Pancreas (tissue), 10 donors: ENCODE measurements at regions not wholly inside any gene's neighbourhood (a gene's known extent, or its start where the extent isn't known, plus 50 kb on each side); places are given as distances from the start of the nearest gene placed in this dataset.

Source experiments
- ATAC-seq, 4 donors: fragments of 200-7000 bp; cut with Tn5 transposase; one replicate each; pipeline versions ENCODE4 v1.8.0 to v1.9.1; 2020; ENCODE audit warnings: mild to moderate bottlenecking in 4 of 4, moderate library complexity in 4 of 4
- DNase-seq, 6 donors: peaks; one replicate each; pipeline ENCODE4 v3.0.0-alpha.2; 2020
- FAIRE-seq: peaks from 2 replicates; lab custom pipeline; 2012; peaks lifted over from hg19 to GRCh38; lab: Jason Lieb, UNC
- H3K27ac ChIP-seq, 4 donors: fragments of 200-600 bp; sonication (generic); 1 replicate in 3 of 4; 2 replicates in 1 of 4; pipeline versions ENCODE4 v1.5.0 to v1.8.0; 2020
- H3K27me3 ChIP-seq, 4 donors: fragments of 200-600 bp; one replicate each; pipeline ENCODE4 v1.8.0; 2021
- H3K36me3 ChIP-seq, 3 donors: fragments of 200-600 bp; sonication (generic) in 1 of 3; one replicate each; pipeline versions ENCODE4 v1.5.0 to v1.8.0; 2020 to 2021
- H3K4me1 ChIP-seq, 3 donors: fragments of 200-600 bp; one replicate each; pipeline ENCODE4 v1.8.0; 2021
- H3K4me3 ChIP-seq, 4 donors: fragments of 200-600 bp; sonication (generic) in 2 of 4; one replicate each; pipeline versions ENCODE4 v1.5.0 to v1.8.0; 2020 to 2021
- H3K9me3 ChIP-seq, 4 donors: fragments of 200-600 bp; one replicate each; pipeline ENCODE4 v1.8.0; 2021
- WGBS, 2 donors: extraction: QIAGEN DNeasy Blood & Tissue Kit; methylation state at CpG; one replicate each; pipeline ENCODE4 v1.1.7; 2013; 5-methylcytosine and 5-hydroxymethylcytosine counted together
- intact Hi-C, 3 donors: fragments of 100-400 bp; cut with DNase I; formaldehyde crosslinking; loops; one replicate each; pipeline versions ENCODE4 v1.11.1 to v1.14.2; 2022
- TF ChIP-seq, protein P1 (sequence below), 4 donors: fragments of 200-600 bp; sonication (generic) in 3 of 4; IDR thresholded peaks; one replicate each; pipeline versions ENCODE4 v1.5.0 to v1.8.0; 2021; ENCODE audit warnings: antibody characterized with exemption in 4 of 4
- donor health status: healthy with polysubstance abuse.
- donor health status: DM: no; HTN: no; CAD: no; lungs with moderate emphysema.
- donor health status: DM: no; HTN: no; CAD: no.
- donor health status: control.
- donor health status: control.
- donor health status: Bipolar disorder and iron deficiency.
- donor health status: DM: yes; HTN: yes; CAD: no.
- donor health status: DM: no; HTN: no; CAD: no.
- donor health status: DM: no; HTN: no; CAD: no.
- donor health status: DM: yes; HTN: yes; CAD: no.

GRCh38 chr17:83148317-83149028 is 69.1 kb downstream of the METRNL start:
- Histone ChIP-seq H3K27ac (no peak overlapping the region), H3K27me3 (no peaks in the 10 kb centered on the region), H3K4me1 (no peaks in the 10 kb centered on the region), H3K36me3 (no peaks in the 10 kb centered on the region), H3K4me3 (no peak overlapping the region), H3K9me3 (no peaks in the 10 kb centered on the region)
- TF ChIP-seq, protein P1, sequence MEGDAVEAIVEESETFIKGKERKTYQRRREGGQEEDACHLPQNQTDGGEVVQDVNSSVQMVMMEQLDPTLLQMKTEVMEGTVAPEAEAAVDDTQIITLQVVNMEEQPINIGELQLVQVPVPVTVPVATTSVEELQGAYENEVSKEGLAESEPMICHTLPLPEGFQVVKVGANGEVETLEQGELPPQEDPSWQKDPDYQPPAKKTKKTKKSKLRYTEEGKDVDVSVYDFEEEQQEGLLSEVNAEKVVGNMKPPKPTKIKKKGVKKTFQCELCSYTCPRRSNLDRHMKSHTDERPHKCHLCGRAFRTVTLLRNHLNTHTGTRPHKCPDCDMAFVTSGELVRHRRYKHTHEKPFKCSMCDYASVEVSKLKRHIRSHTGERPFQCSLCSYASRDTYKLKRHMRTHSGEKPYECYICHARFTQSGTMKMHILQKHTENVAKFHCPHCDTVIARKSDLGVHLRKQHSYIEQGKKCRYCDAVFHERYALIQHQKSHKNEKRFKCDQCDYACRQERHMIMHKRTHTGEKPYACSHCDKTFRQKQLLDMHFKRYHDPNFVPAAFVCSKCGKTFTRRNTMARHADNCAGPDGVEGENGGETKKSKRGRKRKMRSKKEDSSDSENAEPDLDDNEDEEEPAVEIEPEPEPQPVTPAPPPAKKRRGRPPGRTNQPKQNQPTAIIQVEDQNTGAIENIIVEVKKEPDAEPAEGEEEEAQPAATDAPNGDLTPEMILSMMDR (IDR thresholded peaks at IDR 0.05): no peak
- no peak for ATAC-seq
- no peak for FAIRE-seq
- DNase-seq: no peak
- intact Hi-C loops: no loop called here
- WGBS, 2 donors: 73 to 85% methylated on average over 17 of the region's 17 CpGs

DNA sequence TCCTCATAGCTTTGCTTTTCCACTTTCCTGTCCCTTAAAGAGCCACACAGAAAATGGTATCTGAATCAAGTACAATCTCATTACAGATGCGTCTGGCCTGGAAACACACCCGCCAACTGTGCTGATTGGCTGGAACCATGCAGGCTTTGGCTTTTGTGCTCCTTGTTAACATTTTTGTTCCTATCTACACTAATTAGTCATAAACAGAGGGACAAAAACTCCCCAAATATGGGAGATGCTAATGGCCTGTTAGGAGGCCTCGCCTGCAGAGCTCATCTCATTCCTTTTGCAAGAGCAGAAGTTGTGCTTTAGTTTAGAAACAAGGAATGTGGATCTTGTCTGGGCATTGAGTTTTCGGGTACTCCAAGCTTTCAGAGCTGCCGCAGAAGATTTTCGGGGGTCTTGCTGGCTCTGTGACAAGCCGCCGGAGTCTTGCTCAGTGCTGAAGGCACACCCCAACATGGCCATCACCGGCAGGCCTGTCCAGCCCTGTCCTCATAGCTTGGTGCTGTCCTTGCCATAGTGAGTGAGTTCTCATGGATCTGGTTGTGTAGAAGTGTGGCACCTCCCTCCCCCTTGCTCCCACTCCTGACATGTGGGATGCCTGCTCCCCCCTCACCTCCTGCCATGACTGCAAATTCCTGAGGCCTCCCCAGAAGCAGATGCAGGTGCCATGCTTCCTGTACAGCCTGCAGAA is 69.8 kb downstream of the METRNL start:
- intact Hi-C loops: no loop called here
- Histone ChIP-seq H3K27ac (no peak overlapping the region), H3K4me3 (no peak overlapping the region), H3K27me3 (no peaks in the 10 kb centered on the region), H3K9me3 (no peaks in the 10 kb centered on the region), H3K36me3 (no peaks in the 10 kb centered on the region), H3K4me1 (no peaks in the 10 kb centered on the region)
- TF ChIP-seq, protein P1 (IDR thresholded peaks at IDR 0.05): no peak
- FAIRE-seq: no peak
- no peak for ATAC-seq
- no peak for DNase-seq
- 84 to 91% methylated on average over 9 of the region's 9 CpGs for WGBS, 2 donors

DNA sequence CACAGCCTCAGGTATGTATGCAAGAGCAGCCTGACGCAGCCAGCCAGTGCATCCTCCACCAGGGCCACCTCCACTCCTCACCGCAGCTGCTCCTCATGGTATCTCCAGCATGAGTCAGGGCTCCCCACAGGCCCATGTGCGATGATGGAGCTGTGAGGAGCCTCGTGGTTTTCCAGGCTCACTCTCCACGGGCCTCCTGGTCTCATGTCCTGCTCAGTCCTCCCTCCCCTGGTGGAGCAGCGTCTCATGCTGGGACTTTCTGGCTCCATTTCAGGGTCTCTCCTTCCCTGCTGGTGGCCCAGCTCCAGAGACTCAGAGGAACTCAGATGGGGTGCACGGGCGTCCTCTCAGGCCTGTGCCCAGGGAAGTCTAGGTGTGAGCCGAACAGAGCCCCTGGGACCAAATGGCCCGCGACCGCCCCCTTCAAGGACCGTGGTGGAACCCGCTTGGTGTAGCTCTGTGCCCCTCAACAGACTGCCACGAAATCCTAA is 70.4 kb downstream of the METRNL start:
- H3K27ac ChIP-seq: no peak overlapping the region
- H3K27me3 ChIP-seq: no peaks in the 10 kb centered on the region
- FAIRE-seq (no peak), ATAC-seq (no peak), DNase-seq (no peak)
- H3K36me3 ChIP-seq: no peaks in the 10 kb centered on the region
- H3K4me1 ChIP-seq: no peaks in the 10 kb centered on the region
- H3K9me3 ChIP-seq: no peaks in the 10 kb centered on the region
- intact Hi-C loops: no loop called here
- TF ChIP-seq, protein P1 (IDR thresholded peaks at IDR 0.05): no peak
- H3K4me3 ChIP-seq: no peak overlapping the region
- WGBS, 2 donors: 81 to 86% methylated on average over 15 of the region's 15 CpGs

- intact Hi-C loops: no loop called here
- ATAC-seq: no peak
- H3K36me3 ChIP-seq: no peaks in the 10 kb centered on the region
- DNase-seq: no peak
- TF ChIP-seq, protein P1 (IDR thresholded peaks at IDR 0.05): no peak
- no peak overlapping the region for H3K4me3 ChIP-seq
- H3K9me3 ChIP-seq: no peaks in the 10 kb centered on the region
- WGBS, 2 donors: 78 to 79% methylated on average over 10 of the region's 10 CpGs
- no peak for FAIRE-seq
- H3K4me1 ChIP-seq: no peaks in the 10 kb centered on the region
- no peak overlapping the region for H3K27ac ChIP-seq
- no peaks in the 10 kb centered on the region for H3K27me3 ChIP-seq
Measured at GRCh38 chr17:83150369-83151055, 71.1 kb downstream of the METRNL start.
